K562 (cell line): ENCODE measurements at regions not wholly inside any gene's neighbourhood (a gene's known extent, or its start where the extent isn't known, plus 50 kb on each side); places are given as distances from the start of the nearest gene placed in this dataset.
A peak's percentile ranks its signal among the peaks of the same experiment; 100 is the strongest.

Experiments
- ATAC-seq: fragments of 200-7000 bp; cut with Tn5 transposase; 3 replicates; pipeline ENCODE4 v1.9.1; 2020; ENCODE audit warnings: moderate library complexity
- BruUV-seq: library from RNA; stranded (reverse); fragments of 400-500 nt; replicated peaks from 2 replicates; lab custom pipeline; 2021; lab: Mats Ljungman, UMichigan
- CTCF ChIA-PET: fragments of 300-600 bp; formaldehyde crosslinking; extraction: SDS; loops from one replicate; lab custom pipeline; 2021; ENCODE audit warnings: low intra/inter-chr PET ratio; lab: Yijun Ruan, JAX
- POLR2A ChIA-PET: fragments of 300-600, 350-650 bp; sonication (Branson Sonifier 250); formaldehyde crosslinking; extraction: SDS; loops from one replicate; lab custom pipeline; 2021; ENCODE audit warnings: antibody characterized with exemption, inconsistent platforms; lab: Yijun Ruan, JAX
- DNase-seq, 4 experiments: peaks; one replicate each; pipeline versions ENCODE4 v3.0.0 to v3.0.0-alpha.2; 2011 to 2018; ENCODE audit warnings: low spot score in 3 of 4, mixed read lengths in 3 of 4; ENCODE audit errors: extremely low read depth in 1 of 4
- FAIRE-seq: peaks from 2 replicates; lab custom pipeline; 2011; peaks lifted over from hg19 to GRCh38; lab: Jason Lieb, UNC
- H2AFZ ChIP-seq: 2 replicates; pipeline ENCODE4 v1.6.0; 2011; ENCODE audit warnings: low read depth, low read length, control low read depth, inconsistent platforms
- H3K27ac ChIP-seq: fragments of 200-600 bp; 3 replicates; pipeline ENCODE4 v1.8.0; 2011; ENCODE audit warnings: low read depth, mild to moderate bottlenecking, control low read depth, inconsistent platforms, low read length, moderate library complexity, mixed read lengths; ENCODE audit errors: extremely low read depth
- H3K27me3 ChIP-seq, 2 experiments: fragments of 300-600 bp in 1 of 2; 2 replicates in 1 of 2; 3 replicates in 1 of 2; pipeline versions ENCODE4 v1.6.0 to v1.8.0; 2011; ENCODE audit warnings: inconsistent platforms in 2 of 2, low read length in 2 of 2, mild to moderate bottlenecking in 1 of 2, mixed read lengths in 1 of 2, moderate library complexity in 1 of 2; ENCODE audit not compliant: control insufficient read depth in 2 of 2, insufficient read depth in 2 of 2
- H3K36me3 ChIP-seq: fragments of 300-600 bp; 3 replicates; pipeline ENCODE4 v1.8.0; 2011; ENCODE audit warnings: mild to moderate bottlenecking, low read length, inconsistent platforms; ENCODE audit not compliant: control insufficient read depth, insufficient read depth
- H3K4me1 ChIP-seq, 2 experiments: fragments of 200-600 bp in 1 of 2; replicated peaks in 1 of 2; 2 replicates in 1 of 2; 3 replicates in 1 of 2; pipeline versions ENCODE4 v1.5.1 to v1.8.0; 2011; ENCODE audit warnings: inconsistent platforms in 2 of 2, low read length in 2 of 2, mild to moderate bottlenecking in 1 of 2, mixed read lengths in 1 of 2, moderate library complexity in 1 of 2; ENCODE audit not compliant: control insufficient read depth in 2 of 2, insufficient read depth in 2 of 2
- H3K4me2 ChIP-seq: 2 replicates; pipeline ENCODE4 v1.6.1; 2011; ENCODE audit warnings: low read length, control low read depth, inconsistent platforms, mixed read lengths; ENCODE audit not compliant: insufficient read depth
- H3K4me3 ChIP-seq: fragments of 200-600 bp; sonication (generic), shearing (Covaris generic); 2 replicates; pipeline ENCODE4 v1.5.1; 2016; ENCODE audit warnings: control low read depth, inconsistent platforms
- H3K79me2 ChIP-seq: fragments of 200-600 bp; 3 replicates; pipeline ENCODE4 v1.8.0; 2011; ENCODE audit warnings: low read length, inconsistent platforms; ENCODE audit not compliant: control insufficient read depth, insufficient read depth
- H3K9ac ChIP-seq, 2 experiments: 2 replicates each; pipeline versions ENCODE4 v1.6.0 to v1.6.1; 2011; ENCODE audit warnings: low read depth in 2 of 2, low read length in 2 of 2, control low read depth in 1 of 2, inconsistent platforms in 1 of 2, mild to moderate bottlenecking in 1 of 2, mixed read lengths in 1 of 2; ENCODE audit not compliant: insufficient read depth in 1 of 2
- H3K9me1 ChIP-seq: one replicate; pipeline ENCODE4 v1.6.0; 2011; ENCODE audit warnings: inconsistent platforms, mild to moderate bottlenecking, low read length, moderate library complexity; ENCODE audit not compliant: control insufficient read depth, insufficient read depth
- H3K9me3 ChIP-seq: replicated peaks from 2 replicates; pipeline ENCODE4 v1.5.1; 2011; ENCODE audit warnings: low read depth, low read length, inconsistent platforms; ENCODE audit not compliant: control insufficient read depth, insufficient read depth
- H4K20me1 ChIP-seq: replicated peaks from 2 replicates; pipeline ENCODE4 v1.6.1; 2011; ENCODE audit warnings: low read length, inconsistent platforms, mixed read lengths; ENCODE audit not compliant: control insufficient read depth, insufficient read depth
- CHD1 ChIP-seq: fragments of 200-600 bp; sonication (generic); IDR thresholded peaks from one replicate; pipeline ENCODE4 v1.6.1; 2012; ENCODE audit warnings: mild to moderate bottlenecking, moderate library complexity, low read length, inconsistent platforms
- KLF1 ChIP-seq: fragments of 450-650 bp; IDR thresholded peaks from 2 replicates; pipeline ENCODE4 v1.6.1; 2016; ENCODE audit warnings: missing genetic modification characterization, missing compliant biosample characterization
- POLR3A ChIP-seq: IDR thresholded peaks from 2 replicates; pipeline ENCODE4 v1.6.1; 2011; ENCODE audit warnings: borderline replicate concordance, mild to moderate bottlenecking, moderate library complexity; ENCODE audit not compliant: insufficient read length, insufficient read depth; ENCODE audit errors: extremely low read depth
- PRMT5 ChIP-seq: sonication (generic); formaldehyde crosslinking; IDR thresholded peaks from 2 replicates; pipeline ENCODE4 v1.5.0; 2020; ENCODE audit warnings: missing genetic modification reagents
- PYGO2 ChIP-seq: fragments of 450-650 bp; IDR thresholded peaks from 2 replicates; pipeline ENCODE4 v1.6.1; 2016; ENCODE audit warnings: mild to moderate bottlenecking, missing genetic modification characterization, moderate library complexity, missing compliant biosample characterization
- RFX1 ChIP-seq: fragments of 450-650 bp; IDR thresholded peaks from 2 replicates; pipeline ENCODE4 v1.6.1; 2016; ENCODE audit warnings: mild to moderate bottlenecking, moderate library complexity
- SMC3 ChIP-seq: conservative IDR thresholded peaks from 2 replicates; pipeline ENCODE4 v1.6.1; 2011; ENCODE audit warnings: low read depth, low read length, improper control_type of control experiment; ENCODE audit not compliant: insufficient read depth
- SRSF7 ChIP-seq: fragments of 200-400 bp; formaldehyde crosslinking; optimal IDR thresholded peaks from 2 replicates; pipeline ENCODE3; 2017; ENCODE audit warnings: mild to moderate bottlenecking, low read depth, low read length
- TAL1 ChIP-seq: fragments of 450-650 bp; IDR thresholded peaks from 2 replicates; pipeline ENCODE4 v1.6.1; 2016; ENCODE audit warnings: mild to moderate bottlenecking
- ZNF830 ChIP-seq: fragments of 250-450 bp; sonication (Bioruptor Pico); IDR thresholded peaks from 2 replicates; pipeline ENCODE4 v1.5.0; 2021; ENCODE audit warnings: mild to moderate bottlenecking
- WGBS: fragments of 100-300 bp; shearing (Covaris generic); methylation state at CpG from one replicate; pipeline ENCODE4 v1.1.6; 2016; ENCODE audit warnings: low coverage, mixed read lengths; ENCODE audit not compliant: insufficient coverage; ENCODE audit errors: missing lambda C conversion rate; 5-methylcytosine and 5-hydroxymethylcytosine counted together
- in situ Hi-C: fragments of 300-500 bp; cut with MboI; formaldehyde crosslinking; loops from 4 replicates; pipeline ENCODE4 v1.15.0; 2018; ENCODE audit warnings: inconsistent platforms, mixed read lengths
- intact Hi-C: fragments of 100-400 bp; cut with micrococcal nuclease; formaldehyde crosslinking; loops from 2 replicates; pipeline ENCODE4 v1.14.2; 2022
- TF ChIP-seq, protein P1 (sequence below): fragments of 450-650 bp; IDR thresholded peaks from 2 replicates; pipeline ENCODE4 v1.6.1; 2016; ENCODE audit warnings: low read depth

DNA sequence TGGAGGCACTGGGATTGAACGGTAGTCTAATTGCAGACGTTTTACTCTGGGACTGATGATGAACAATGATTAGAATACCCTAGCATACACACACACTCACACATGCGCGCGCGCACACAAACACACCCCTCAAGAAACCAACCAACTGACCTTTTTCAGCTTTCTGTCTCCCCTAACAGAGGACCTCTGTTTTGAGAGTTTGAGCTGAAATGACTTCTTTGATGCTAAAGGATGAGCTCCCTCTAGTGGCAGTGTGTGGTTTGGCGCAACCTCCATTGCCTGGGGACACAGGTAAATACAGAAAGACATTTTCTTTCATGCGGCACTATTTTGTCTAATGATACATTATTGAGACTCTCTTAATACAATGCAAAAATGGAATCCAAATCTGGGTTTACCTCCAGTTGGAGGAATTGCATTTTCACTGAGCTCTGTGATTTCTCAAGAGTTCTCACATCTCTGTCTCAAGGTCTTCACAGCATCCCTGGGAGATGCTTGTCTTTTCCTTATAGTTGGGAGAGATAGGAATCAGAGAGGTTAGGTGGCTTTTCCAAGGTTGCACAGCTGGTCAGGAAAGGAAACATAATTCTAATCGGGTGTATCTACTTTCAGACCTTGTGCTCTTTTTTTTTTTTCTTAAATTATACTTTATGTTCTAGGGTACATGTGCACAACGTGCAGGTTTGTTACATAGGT lies 187.5 kb downstream of the TMEM38B start:
- ATAC-seq (peak; percentile 90), FAIRE-seq (peak; percentile 92), DNase-seq (peak; percentile 58 to 81 (median 62))
- no TSS peak for BruUV-seq
- CTCF ChIA-PET = interaction anchor here (0.7 to 4.1 kb wide), 3 partner anchors 39 to 280 kb away, joined by 3 to 24 read pairs (median 6); no protein-coding TSS in a partner anchor
- POLR2A ChIA-PET = interaction anchor here (0.6 to 1.6 kb wide), 2 partner anchors 26 to 38 kb away, joined by 4 to 7 read pairs; no protein-coding TSS in a partner anchor
- H3K9me1 ChIP-seq = no peaks in the 10 kb centered on the region
- no peaks in the 10 kb centered on the region for H4K20me1 ChIP-seq
- H3K27me3 ChIP-seq = no peaks in the 10 kb centered on the region
- H2AFZ ChIP-seq = peak overlapping the region; percentile 46; the same call in 1 of the 2 replicates
- H3K9ac ChIP-seq = no peak overlapping the region
- no peak overlapping the region for H3K27ac ChIP-seq
- H3K9me3 ChIP-seq = no peaks in the 10 kb centered on the region
- in situ Hi-C loops = loop anchor here (25.0 kb wide), 1 partner anchor 1280 kb away; no protein-coding TSS in a partner anchor
- intact Hi-C loops = loop anchor here (1.0 kb wide), 3 partner anchors 40 to 456 kb away; no protein-coding TSS in a partner anchor
- peak overlapping the region; percentile 16; the same call in 1 of the 2 replicates for H3K4me2 ChIP-seq
- H3K79me2 ChIP-seq = no peaks in the 10 kb centered on the region
- WGBS = 6% methylated on average over 10 of the region's 10 CpGs
- H3K4me3 ChIP-seq = no peak overlapping the region
- no peaks in the 10 kb centered on the region for H3K36me3 ChIP-seq
- peaks cover 0 to 14% of the 10 kb centered on the region in 2 experiments; a peak in 4 of 5 replicates for H3K4me1 ChIP-seq
- TF ChIP-seq KLF1 (no peak), PYGO2 (tag) (no peak), POLR3A (no peak), RFX1 (no peak), SRSF7 (no peak), SMC3 (peak; percentile 82), PRMT5 (CRISPR knock-in tag) (no peak), TAL1 (no peak), CHD1 (no peak), ZNF830 (no peak)
- TF ChIP-seq, protein P1, sequence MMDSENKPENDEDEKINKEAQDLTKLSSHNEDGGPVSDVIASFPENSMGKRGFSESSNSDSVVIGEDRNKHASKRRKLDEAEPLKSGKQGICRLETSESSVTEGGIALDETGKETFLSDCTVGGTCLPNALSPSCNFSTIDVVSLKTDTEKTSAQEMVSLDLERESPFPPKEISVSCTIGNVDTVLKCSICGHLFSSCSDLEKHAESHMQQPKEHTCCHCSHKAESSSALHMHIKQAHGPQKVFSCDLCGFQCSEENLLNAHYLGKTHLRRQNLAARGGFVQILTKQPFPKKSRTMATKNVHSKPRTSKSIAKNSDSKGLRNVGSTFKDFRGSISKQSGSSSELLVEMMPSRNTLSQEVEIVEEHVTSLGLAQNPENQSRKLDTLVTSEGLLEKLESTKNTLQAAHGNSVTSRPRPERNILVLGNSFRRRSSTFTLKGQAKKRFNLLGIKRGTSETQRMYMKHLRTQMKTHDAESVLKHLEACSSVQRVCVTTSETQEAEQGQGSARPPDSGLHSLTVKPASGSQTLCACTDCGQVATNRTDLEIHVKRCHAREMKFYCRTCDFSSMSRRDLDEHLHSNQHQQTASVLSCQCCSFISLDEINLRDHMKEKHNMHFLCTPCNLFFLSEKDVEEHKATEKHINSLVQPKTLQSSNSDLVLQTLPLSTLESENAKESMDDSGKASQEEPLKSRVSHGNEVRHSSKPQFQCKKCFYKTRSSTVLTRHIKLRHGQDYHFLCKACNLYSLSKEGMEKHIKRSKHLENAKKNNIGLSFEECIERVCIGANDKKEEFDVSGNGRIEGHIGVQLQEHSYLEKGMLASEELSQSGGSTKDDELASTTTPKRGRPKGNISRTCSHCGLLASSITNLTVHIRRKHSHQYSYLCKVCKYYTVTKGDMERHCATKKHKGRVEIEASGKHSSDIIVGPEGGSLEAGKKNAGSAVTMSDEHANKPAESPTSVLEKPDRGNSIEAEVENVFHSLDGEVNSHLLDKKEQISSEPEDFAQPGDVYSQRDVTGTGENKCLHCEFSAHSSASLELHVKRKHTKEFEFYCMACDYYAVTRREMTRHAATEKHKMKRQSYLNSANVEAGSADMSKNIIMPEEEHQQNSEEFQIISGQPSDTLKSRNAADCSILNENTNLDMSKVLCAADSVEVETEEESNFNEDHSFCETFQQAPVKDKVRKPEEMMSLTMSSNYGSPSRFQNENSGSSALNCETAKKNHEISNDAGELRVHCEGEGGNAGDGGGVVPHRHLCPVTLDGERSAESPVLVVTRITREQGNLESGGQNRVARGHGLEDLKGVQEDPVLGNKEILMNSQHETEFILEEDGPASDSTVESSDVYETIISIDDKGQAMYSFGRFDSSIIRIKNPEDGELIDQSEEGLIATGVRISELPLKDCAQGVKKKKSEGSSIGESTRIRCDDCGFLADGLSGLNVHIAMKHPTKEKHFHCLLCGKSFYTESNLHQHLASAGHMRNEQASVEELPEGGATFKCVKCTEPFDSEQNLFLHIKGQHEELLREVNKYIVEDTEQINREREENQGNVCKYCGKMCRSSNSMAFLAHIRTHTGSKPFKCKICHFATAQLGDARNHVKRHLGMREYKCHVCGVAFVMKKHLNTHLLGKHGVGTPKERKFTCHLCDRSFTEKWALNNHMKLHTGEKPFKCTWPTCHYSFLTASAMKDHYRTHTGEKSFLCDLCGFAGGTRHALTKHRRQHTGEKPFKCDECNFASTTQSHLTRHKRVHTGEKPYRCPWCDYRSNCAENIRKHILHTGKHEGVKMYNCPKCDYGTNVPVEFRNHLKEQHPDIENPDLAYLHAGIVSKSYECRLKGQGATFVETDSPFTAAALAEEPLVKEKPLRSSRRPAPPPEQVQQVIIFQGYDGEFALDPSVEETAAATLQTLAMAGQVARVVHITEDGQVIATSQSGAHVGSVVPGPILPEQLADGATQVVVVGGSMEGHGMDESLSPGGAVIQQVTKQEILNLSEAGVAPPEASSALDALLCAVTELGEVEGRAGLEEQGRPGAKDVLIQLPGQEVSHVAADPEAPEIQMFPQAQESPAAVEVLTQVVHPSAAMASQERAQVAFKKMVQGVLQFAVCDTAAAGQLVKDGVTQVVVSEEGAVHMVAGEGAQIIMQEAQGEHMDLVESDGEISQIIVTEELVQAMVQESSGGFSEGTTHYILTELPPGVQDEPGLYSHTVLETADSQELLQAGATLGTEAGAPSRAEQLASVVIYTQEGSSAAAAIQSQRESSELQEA = no peak
